C4-2B (cell line): ENCODE measurements at regions not wholly inside any gene's neighbourhood (a gene's known extent, or its start where the extent isn't known, plus 50 kb on each side); places are given as distances from the start of the nearest gene placed in this dataset.

Experiments
- H3K27ac ChIP-seq: fragments of 450-650 bp; 2 replicates; pipeline ENCODE4 v1.5.1; 2017
- CTCF ChIP-seq: fragments of 450-650 bp; conservative IDR thresholded peaks from 2 replicates; pipeline ENCODE4 v1.5.1; 2017; ENCODE audit warnings: mild to moderate bottlenecking
- ZFX ChIP-seq: fragments of 450-650 bp; IDR thresholded peaks from 2 replicates; pipeline ENCODE4 v1.6.1; 2017

DNA sequence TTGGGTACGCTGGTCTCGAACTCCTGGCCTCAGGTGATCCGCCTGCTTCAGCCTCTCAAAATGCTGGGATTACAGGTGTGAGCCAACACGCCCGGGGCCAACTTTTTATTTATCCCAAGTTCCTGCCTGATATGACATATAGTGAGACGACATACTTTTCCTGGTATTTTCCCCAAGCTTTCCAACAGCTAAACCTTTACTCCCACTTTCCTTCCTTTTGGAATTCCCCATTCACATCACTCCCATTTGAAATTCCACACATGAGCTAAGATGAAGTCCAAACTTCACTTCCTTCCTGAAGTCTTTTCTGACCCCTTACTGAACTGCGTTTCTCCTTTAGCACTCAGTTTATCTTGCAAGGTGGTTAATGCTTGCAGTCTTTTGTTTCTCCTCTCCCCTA lies 64.1 kb downstream of the S1PR1 start:
- TF ChIP-seq CTCF: no peak
- no peak for TF ChIP-seq ZFX
- H3K27ac ChIP-seq: no peak overlapping the region

- H3K27ac ChIP-seq: no peak overlapping the region
- no peak for TF ChIP-seq CTCF
- no peak for TF ChIP-seq ZFX
Measured at GRCh38 chr1:101301446-101302057, 64.7 kb downstream of the S1PR1 start.

DNA sequence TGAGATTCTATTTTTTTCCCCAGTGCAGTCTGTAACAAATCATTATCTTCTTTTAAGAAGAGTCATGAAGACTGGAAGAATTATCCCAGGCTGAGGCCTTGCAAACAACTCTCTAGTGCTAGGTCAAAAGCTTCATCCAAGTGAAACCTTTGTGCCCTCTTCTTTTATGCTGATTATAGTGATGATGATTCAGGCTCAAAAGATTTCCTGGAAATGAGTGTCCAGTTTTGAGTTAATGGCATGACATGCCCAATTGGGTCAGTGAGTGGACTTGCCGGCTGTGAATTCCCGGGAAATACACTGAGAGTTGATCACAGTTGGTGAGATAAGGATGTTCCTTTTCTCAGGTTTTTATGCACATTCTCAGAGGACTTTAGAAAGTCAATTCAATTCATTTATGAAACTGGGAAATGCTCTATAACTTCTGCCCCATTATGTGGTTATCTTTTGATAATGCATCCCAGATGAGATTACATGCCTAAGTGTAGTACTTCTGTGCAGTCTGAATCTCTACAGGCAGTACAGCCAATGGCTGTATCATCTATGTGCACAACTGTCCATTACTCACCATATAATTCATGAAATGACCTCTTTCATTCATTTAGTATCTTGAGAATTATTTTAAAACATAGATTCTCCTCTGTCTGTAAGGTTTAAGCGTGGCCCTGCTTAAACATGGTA lies 66.2 kb downstream of the S1PR1 start:
- TF ChIP-seq ZFX: no peak
- TF ChIP-seq CTCF: no peak
- H3K27ac ChIP-seq: no peak overlapping the region

DNA sequence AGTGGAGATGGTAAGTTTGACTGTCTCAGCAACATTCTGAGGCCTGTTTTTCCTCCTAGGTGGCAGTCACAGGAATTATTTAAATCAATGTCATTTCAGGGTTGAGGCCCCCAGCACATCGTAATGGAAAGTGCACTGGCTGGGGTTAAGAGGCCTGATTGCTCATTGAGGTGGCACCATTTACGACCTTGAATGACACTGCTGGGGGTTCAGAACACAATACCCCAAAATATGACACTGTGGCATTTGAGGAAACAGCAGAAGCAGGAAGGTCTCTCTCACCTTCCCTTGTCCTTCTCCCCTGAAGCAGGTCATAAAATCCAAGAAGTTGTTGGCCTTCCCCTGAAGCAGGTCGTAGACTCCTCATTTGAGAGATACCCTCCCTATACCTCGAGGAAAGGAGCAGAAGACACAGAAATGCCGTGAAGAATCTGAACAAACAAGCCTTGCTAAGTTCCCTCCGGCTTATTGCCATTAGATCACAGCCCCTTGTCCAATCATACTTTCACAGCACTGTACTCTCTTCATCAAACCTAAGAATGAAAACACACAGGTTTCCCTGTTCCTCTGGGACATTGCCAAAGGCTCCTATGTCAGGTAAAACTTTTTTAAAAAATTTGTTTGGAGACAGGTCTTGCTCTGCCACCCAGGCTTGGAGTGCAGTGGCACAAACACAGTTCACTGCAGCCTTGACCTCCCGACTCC lies 71.3 kb downstream of the S1PR1 start:
- TF ChIP-seq CTCF (no peak), ZFX (no peak)
- no peak overlapping the region for H3K27ac ChIP-seq

GRCh38 chr1:101308935-101309333 lies 72.1 kb downstream of the S1PR1 start:
- no peak overlapping the region for H3K27ac ChIP-seq
- TF ChIP-seq CTCF (no peak), ZFX (no peak)

DNA sequence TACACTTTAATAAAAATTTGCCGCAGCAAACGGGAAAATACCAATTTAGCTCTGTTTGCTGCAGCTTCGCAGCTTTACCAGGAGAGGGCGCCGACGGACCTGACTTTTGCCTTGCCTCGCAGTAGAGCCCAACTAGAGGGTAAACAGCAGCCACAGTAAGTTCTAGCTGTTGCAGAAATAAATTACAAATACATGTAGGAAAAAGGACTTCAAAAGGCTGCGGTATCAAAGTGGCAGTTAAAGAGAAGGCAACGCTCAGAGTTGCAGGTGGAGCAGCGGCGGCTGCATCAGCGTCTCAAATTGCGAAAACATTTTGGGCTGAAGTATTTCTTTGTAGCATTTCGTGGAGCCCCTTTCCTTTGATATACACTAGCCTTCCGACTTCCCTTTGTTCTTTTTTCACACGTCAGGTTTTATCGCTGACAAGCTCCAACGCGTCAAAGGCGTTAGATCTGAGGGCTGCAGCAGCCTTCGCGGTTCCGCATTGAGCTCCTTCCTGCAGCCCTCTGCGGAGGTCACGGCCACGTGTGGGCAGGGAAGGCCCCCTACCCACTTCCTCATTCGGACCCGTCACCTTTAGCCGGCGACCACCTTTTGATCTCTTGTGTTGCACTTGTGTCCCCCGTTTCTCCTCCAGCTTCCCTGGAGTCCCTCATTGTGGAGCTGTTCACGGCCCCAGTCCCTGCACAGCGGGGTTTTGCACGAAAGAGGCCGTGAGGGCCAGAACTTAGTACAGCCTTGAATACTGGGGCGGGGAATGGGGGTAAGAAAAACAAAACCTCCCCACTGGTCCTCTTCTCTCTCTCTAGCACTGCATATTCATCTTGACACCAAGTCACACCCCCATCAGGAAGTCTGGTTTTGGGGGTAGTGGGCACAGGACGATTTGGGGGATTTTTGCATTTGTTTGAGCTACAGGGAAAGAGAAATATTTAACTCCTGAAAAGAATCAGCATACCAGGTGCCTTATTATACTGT lies 72.8 kb downstream of the S1PR1 start:
- H3K27ac ChIP-seq: no peak overlapping the region
- TF ChIP-seq ZFX (no peak), CTCF (peak; percentile 93)
